HUES64 (cell line): ENCODE measurements at regions not wholly inside any gene's neighbourhood (a gene's known extent, or its start where the extent isn't known, plus 50 kb on each side); places are given as distances from the start of the nearest gene placed in this dataset.

Source experiments
- H3K27ac ChIP-seq: 2 replicates; pipeline ENCODE4 v1.7.0; 2013; ENCODE audit warnings: low read depth, low read length, inconsistent platforms
- H3K27me3 ChIP-seq: 2 replicates; pipeline ENCODE4 v1.6.1; 2013; ENCODE audit warnings: mild to moderate bottlenecking, low read length; ENCODE audit not compliant: insufficient read depth
- H3K36me3 ChIP-seq: 2 replicates; pipeline ENCODE4 v1.6.1; 2013; ENCODE audit warnings: mild to moderate bottlenecking, low read length; ENCODE audit not compliant: insufficient read depth
- H3K4me1 ChIP-seq: 2 replicates; pipeline ENCODE4 v1.6.1; 2013; ENCODE audit warnings: mild to moderate bottlenecking, low read length, moderate library complexity; ENCODE audit not compliant: insufficient read depth
- H3K4me3 ChIP-seq: 2 replicates; pipeline ENCODE4 v1.5.1; 2013; ENCODE audit warnings: mild to moderate bottlenecking, low read length, moderate library complexity
- H3K9ac ChIP-seq: 2 replicates; pipeline ENCODE4 v1.6.1; 2013; ENCODE audit warnings: mild to moderate bottlenecking, low read depth, low read length
- H3K9me3 ChIP-seq: 2 replicates; pipeline ENCODE4 v1.6.1; 2013; ENCODE audit warnings: low read depth, low read length; ENCODE audit not compliant: insufficient read depth
- WGBS: fragments of 150-250, 120-280 bp; methylation state at CpG from one replicate; pipeline ENCODE4 v1.1.7; 2013; ENCODE audit warnings: missing lambda C conversion rate; 5-methylcytosine and 5-hydroxymethylcytosine counted together

- H3K9ac ChIP-seq = no peak overlapping the region
- WGBS = 76% methylated on average over 4 of the region's 4 CpGs
- H3K36me3 ChIP-seq = no peaks in the 10 kb centered on the region
- H3K4me3 ChIP-seq = no peak overlapping the region
- no peaks in the 10 kb centered on the region for H3K27me3 ChIP-seq
- no peaks in the 10 kb centered on the region; the same call in 1 of the 2 replicates for H3K4me1 ChIP-seq
- 0 out of 2 replicates have a peak, but pooled peaks cover 3% of the 10 kb centered on the region for H3K9me3 ChIP-seq
- no peak overlapping the region for H3K27ac ChIP-seq
These were observed 341.8 kb downstream of the PIK3R1 start for GRCh38 chr5:68557162-68557936.

- H3K9ac ChIP-seq = no peak overlapping the region
These were observed 346.8 kb downstream of the PIK3R1 start for GRCh38 chr5:68562308-68562707.

GRCh38 chr5:68565427-68565826, 349.9 kb downstream of the PIK3R1 start:
- no peaks in the 10 kb centered on the region for H3K9me3 ChIP-seq
- no peak overlapping the region for H3K27ac ChIP-seq
- H3K9ac ChIP-seq = no peak overlapping the region
- no peaks in the 10 kb centered on the region for H3K27me3 ChIP-seq
- H3K4me3 ChIP-seq = no peak overlapping the region
- no peaks in the 10 kb centered on the region for H3K4me1 ChIP-seq
- no peaks in the 10 kb centered on the region for H3K36me3 ChIP-seq
- WGBS = 90% methylated on average over 5 of the region's 5 CpGs

More at GRCh38 chr5:68562308-68562707, 346.8 kb downstream of the PIK3R1 start:
- 90% methylated on average over 3 of the region's 3 CpGs for WGBS
- H3K27ac ChIP-seq = no peak overlapping the region
- H3K9me3 ChIP-seq = 0 out of 2 replicates have a peak, but pooled peaks cover 3% of the 10 kb centered on the region
- no peaks in the 10 kb centered on the region for H3K4me1 ChIP-seq
- H3K4me3 ChIP-seq = no peak overlapping the region
- no peaks in the 10 kb centered on the region for H3K36me3 ChIP-seq
- H3K27me3 ChIP-seq = no peaks in the 10 kb centered on the region

- no peak overlapping the region for H3K27ac ChIP-seq
- no peak overlapping the region for H3K9ac ChIP-seq
- no peaks in the 10 kb centered on the region for H3K4me1 ChIP-seq
- H3K9me3 ChIP-seq = peaks cover 22% of the 10 kb centered on the region
- H3K4me3 ChIP-seq = no peak overlapping the region
- 100% methylated on average over 1 of the region's 1 CpG for WGBS
- H3K36me3 ChIP-seq = no peaks in the 10 kb centered on the region
- no peaks in the 10 kb centered on the region for H3K27me3 ChIP-seq
These were observed 361.2 kb downstream of the PIK3R1 start for GRCh38 chr5:68576805-68577204.

GRCh38 chr5:68582284-68582683, 366.7 kb downstream of the PIK3R1 start:
- no CpG with 5 or more reads among the region's 1 CpG for WGBS
- Histone ChIP-seq H3K36me3 (no peaks in the 10 kb centered on the region), H3K9ac (no peak overlapping the region), H3K27me3 (no peaks in the 10 kb centered on the region), H3K9me3 (peaks cover 6% of the 10 kb centered on the region; the same call in 1 of the 2 replicates), H3K4me1 (no peaks in the 10 kb centered on the region), H3K27ac (no peak overlapping the region), H3K4me3 (no peak overlapping the region)

- Histone ChIP-seq H3K4me3 (no peak overlapping the region), H3K4me1 (no peaks in the 10 kb centered on the region), H3K36me3 (no peaks in the 10 kb centered on the region)
These were observed 371.6 kb downstream of the PIK3R1 start for GRCh38 chr5:68587171-68587570.

GRCh38 chr5:68591850-68592249, 376.3 kb downstream of the PIK3R1 start:
- WGBS = 93% methylated on average over 3 of the region's 4 CpGs
- H3K27ac ChIP-seq = no peak overlapping the region
- 0 out of 2 replicates have a peak, but pooled peaks cover 8% of the 10 kb centered on the region for H3K9me3 ChIP-seq
- no peak overlapping the region for H3K9ac ChIP-seq
- no peaks in the 10 kb centered on the region for H3K36me3 ChIP-seq
- no peak overlapping the region for H3K4me3 ChIP-seq
- no peaks in the 10 kb centered on the region for H3K4me1 ChIP-seq
- no peaks in the 10 kb centered on the region for H3K27me3 ChIP-seq

More at GRCh38 chr5:68587171-68587570, 371.6 kb downstream of the PIK3R1 start:
- Histone ChIP-seq H3K9me3 (no peaks in the 10 kb centered on the region), H3K9ac (no peak overlapping the region), H3K27ac (no peak overlapping the region), H3K27me3 (no peaks in the 10 kb centered on the region)

- no peak overlapping the region for H3K4me3 ChIP-seq
- H3K9me3 ChIP-seq = 0 out of 2 replicates have a peak, but pooled peaks cover 8% of the 10 kb centered on the region
- no peak overlapping the region for H3K9ac ChIP-seq
- H3K27me3 ChIP-seq = no peaks in the 10 kb centered on the region
- no peaks in the 10 kb centered on the region for H3K36me3 ChIP-seq
- H3K4me1 ChIP-seq = no peaks in the 10 kb centered on the region
- no peak overlapping the region for H3K27ac ChIP-seq
- WGBS = 91% methylated on average over 3 of the region's 3 CpGs
These were observed 376.8 kb downstream of the PIK3R1 start for GRCh38 chr5:68592351-68592750.

GRCh38 chr5:68593211-68593671, 377.7 kb downstream of the PIK3R1 start:
- 0 out of 2 replicates have a peak, but pooled peaks cover 8% of the 10 kb centered on the region for H3K9me3 ChIP-seq
- H3K27me3 ChIP-seq = no peaks in the 10 kb centered on the region
- 93% methylated on average over 5 of the region's 5 CpGs for WGBS
- H3K4me1 ChIP-seq = no peaks in the 10 kb centered on the region
- H3K36me3 ChIP-seq = no peaks in the 10 kb centered on the region
- H3K27ac ChIP-seq = no peak overlapping the region
- H3K4me3 ChIP-seq = no peak overlapping the region
- H3K9ac ChIP-seq = no peak overlapping the region

GRCh38 chr5:68612972-68613371, 397.4 kb downstream of the PIK3R1 start:
- Histone ChIP-seq H3K9me3 (0 out of 2 replicates have a peak, but pooled peaks cover 3% of the 10 kb centered on the region), H3K27ac (no peak overlapping the region), H3K27me3 (no peaks in the 10 kb centered on the region), H3K9ac (no peak overlapping the region), H3K4me3 (no peak overlapping the region), H3K36me3 (no peaks in the 10 kb centered on the region), H3K4me1 (no peaks in the 10 kb centered on the region)
- 91% methylated on average over 1 of the region's 1 CpG for WGBS

- WGBS = 89% methylated on average over 2 of the region's 2 CpGs
- Histone ChIP-seq H3K4me1 (no peaks in the 10 kb centered on the region), H3K27me3 (no peaks in the 10 kb centered on the region), H3K36me3 (no peaks in the 10 kb centered on the region), H3K9ac (no peak overlapping the region), H3K4me3 (no peak overlapping the region), H3K27ac (no peak overlapping the region), H3K9me3 (no peaks in the 10 kb centered on the region)
These were observed 402.9 kb downstream of the PIK3R1 start for GRCh38 chr5:68618501-68618900.
